ENCODE measurements at regions not wholly inside any gene's neighbourhood (a gene's known extent, or its start where the extent isn't known, plus 50 kb on each side); places are given as distances from the start of the nearest gene placed in this dataset.
"Not testable (repeated sequence)": the region's sequence is repeated elsewhere in the genome, so short reads cannot be mapped to it uniquely, and the experiment has no call there.

DNA sequence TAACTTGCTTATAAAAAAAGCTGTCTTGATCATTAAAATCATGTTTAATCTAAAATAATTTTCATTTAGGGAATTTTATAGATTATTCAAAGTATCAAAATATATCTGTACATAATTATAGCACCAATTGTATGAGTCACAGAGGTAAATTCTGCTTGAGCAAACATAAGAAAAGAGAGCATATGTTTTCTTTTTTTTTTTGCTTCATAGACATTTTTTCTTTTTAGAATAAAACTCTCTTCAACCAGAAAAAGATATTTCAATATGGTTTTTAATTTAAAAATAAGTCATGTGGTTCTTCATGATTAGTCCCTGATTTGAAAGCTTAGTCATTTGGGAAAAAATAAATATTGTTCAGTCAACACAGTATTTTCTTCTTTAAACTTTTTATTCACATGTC is 2390.6 kb downstream of the ARAP2 start:
- H3K4me1 Mint-ChIP-seq; H3K4me1 ChIP-seq (ENCODE audit: insufficient read depth, low read length); H3K27me3 ChIP-seq (ENCODE audit: insufficient read depth, low read length); intact Hi-C loops (cut with micrococcal nuclease); H3K27me3 Mint-ChIP-seq; H3K4me3 Mint-ChIP-seq; H3K4me3 ChIP-seq (ENCODE audit: low read length in 2 of 2); POLR2A ChIA-PET (ENCODE audit: partially characterized antibody); DNase-seq; H3K36me3 Mint-ChIP-seq; H3K9me3 ChIP-seq (ENCODE audit: control insufficient read depth in 1 of 2, low read length in 2 of 2); CTCF ChIA-PET (ENCODE audit: partially characterized antibody); H3K36me3 ChIP-seq (ENCODE audit: insufficient read depth, low read length); H3K27ac ChIP-seq (ENCODE audit: low read depth, low read length); H3K27ac Mint-ChIP-seq: not testable (repeated sequence)
- peaks cover 2 to 17% (median 6%) of the 10 kb centered on the region in 8 donors for H3K9me3 Mint-ChIP-seq

DNA sequence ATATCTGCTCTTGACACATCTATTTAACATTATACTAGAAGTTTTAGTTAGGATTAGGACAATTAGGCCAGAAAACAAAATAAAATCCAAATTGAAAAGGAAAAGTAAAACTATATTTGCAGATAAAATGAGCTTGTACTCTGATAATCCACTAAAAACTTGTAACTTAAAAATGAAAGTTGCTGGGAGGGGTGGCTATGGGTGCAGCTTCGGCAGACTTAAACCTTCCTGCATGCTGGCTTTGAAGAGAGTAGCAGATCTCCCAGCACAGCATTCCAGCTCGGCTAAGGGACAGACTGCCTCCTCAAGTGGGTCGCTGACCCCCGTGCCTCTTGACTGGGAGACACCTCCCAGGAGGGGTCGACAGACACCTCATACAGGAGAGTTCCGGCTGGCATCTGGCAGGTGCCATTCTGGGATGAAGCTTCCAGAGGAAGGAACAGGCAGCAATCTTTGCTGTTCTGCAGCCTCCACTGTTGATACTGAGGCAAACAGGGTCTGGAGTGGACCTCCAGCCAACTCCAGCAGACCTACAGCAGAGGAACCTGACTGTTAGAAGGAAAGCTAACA is 2379.9 kb downstream of the ARAP2 start:
- DNase-seq, result no peak
- no peaks in the 10 kb centered on the region for H3K27me3 ChIP-seq (ENCODE audit: insufficient read depth, low read length)
- CTCF ChIA-PET (ENCODE audit: partially characterized antibody), result interaction anchor here (0.6 kb wide), 1 partner anchor 20 kb away, joined by 3 read pairs; no protein-coding TSS in a partner anchor
- intact Hi-C loops (cut with micrococcal nuclease), result no loop called here
- no peak overlapping the region for H3K4me3 ChIP-seq (ENCODE audit: low read length in 2 of 2)
- Mint-ChIP-seq H3K27ac (no peak overlapping the region), H3K4me1 (no peaks in the 10 kb centered on the region), H3K36me3 (no peaks in the 10 kb centered on the region), H3K27me3 (no peaks in the 10 kb centered on the region), H3K9me3 (peaks cover 2 to 19% (median 14%) of the 10 kb centered on the region in 8 donors), H3K4me3 (no peak overlapping the region)
- POLR2A ChIA-PET (ENCODE audit: partially characterized antibody), result no interaction called here
- no peaks in the 10 kb centered on the region for H3K4me1 ChIP-seq (ENCODE audit: insufficient read depth, low read length)
- no peaks in the 10 kb centered on the region for H3K9me3 ChIP-seq (ENCODE audit: control insufficient read depth in 1 of 2, low read length in 2 of 2)
- no peak overlapping the region for H3K27ac ChIP-seq (ENCODE audit: low read depth, low read length)
- no peaks in the 10 kb centered on the region for H3K36me3 ChIP-seq (ENCODE audit: insufficient read depth, low read length)

DNA sequence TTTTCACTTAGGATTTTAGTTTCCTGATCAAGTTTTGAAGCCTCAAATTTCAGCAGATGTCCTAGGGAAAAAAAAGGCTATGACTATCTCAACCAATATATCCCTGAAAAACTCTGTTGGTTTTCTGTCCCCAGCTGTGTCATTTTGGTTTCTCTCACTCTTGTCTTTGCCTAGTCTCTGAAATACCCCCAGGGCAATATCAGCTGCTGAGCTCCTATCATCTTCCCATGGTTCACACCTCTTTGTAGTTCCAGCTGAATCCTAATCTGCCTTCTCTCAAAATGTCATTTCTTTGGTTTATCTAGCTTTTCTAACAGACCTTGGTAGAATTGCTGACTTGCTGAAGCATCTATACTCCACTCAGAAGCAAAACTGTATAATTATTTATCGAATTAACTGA is 2370.5 kb downstream of the ARAP2 start:
- no peaks in the 10 kb centered on the region for H3K27me3 Mint-ChIP-seq
- peaks cover 4 to 26% (median 9%) of the 10 kb centered on the region in 8 donors for H3K9me3 Mint-ChIP-seq
- ChIA-PET CTCF (ENCODE audit: partially characterized antibody) (no interaction called here), POLR2A (ENCODE audit: partially characterized antibody) (no interaction called here)
- Histone ChIP-seq H3K4me1 (ENCODE audit: insufficient read depth, low read length) (no peaks in the 10 kb centered on the region), H3K27me3 (ENCODE audit: insufficient read depth, low read length) (no peaks in the 10 kb centered on the region), H3K36me3 (ENCODE audit: insufficient read depth, low read length) (no peaks in the 10 kb centered on the region), H3K4me3 (ENCODE audit: low read length in 2 of 2) (no peak overlapping the region), H3K27ac (ENCODE audit: low read depth, low read length) (no peak overlapping the region), H3K9me3 (ENCODE audit: control insufficient read depth in 1 of 2, low read length in 2 of 2) (no peaks in the 10 kb centered on the region)
- H3K4me3 Mint-ChIP-seq, result no peak overlapping the region
- no peaks in the 10 kb centered on the region for H3K4me1 Mint-ChIP-seq
- no peak for DNase-seq
- intact Hi-C loops (cut with micrococcal nuclease), result no loop called here
- H3K36me3 Mint-ChIP-seq, result no peaks in the 10 kb centered on the region
- H3K27ac Mint-ChIP-seq, result no peak overlapping the region

DNA sequence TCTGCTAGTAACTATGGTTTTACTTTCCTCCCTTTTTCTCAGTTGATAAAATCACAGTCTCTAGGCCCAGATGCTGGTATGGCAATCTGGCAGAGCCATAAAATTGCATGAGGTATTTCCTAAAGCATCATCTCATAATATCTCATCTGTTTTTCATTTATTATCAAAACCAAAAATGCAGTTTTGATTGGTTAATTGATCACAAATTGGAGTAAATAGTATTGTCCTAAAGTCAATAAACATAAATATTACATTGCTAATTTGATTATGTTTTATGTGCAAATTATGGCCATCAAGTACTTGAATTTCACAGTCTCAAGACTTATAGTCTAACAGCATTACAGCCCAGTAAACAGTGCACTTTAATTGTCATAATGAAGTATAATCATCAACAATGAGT is 2365.6 kb downstream of the ARAP2 start:
- intact Hi-C loops (cut with micrococcal nuclease), result no loop called here
- Histone ChIP-seq H3K27ac (ENCODE audit: low read depth, low read length) (no peak overlapping the region), H3K27me3 (ENCODE audit: insufficient read depth, low read length) (no peaks in the 10 kb centered on the region), H3K4me3 (ENCODE audit: low read length in 2 of 2) (no peak overlapping the region), H3K4me1 (ENCODE audit: insufficient read depth, low read length) (no peaks in the 10 kb centered on the region), H3K9me3 (ENCODE audit: control insufficient read depth in 1 of 2, low read length in 2 of 2) (peaks cover 0 to 6% of the 10 kb centered on the region in 2 donors), H3K36me3 (ENCODE audit: insufficient read depth, low read length) (no peaks in the 10 kb centered on the region)
- no peak overlapping the region for H3K27ac Mint-ChIP-seq
- no peak for DNase-seq
- H3K27me3 Mint-ChIP-seq, result no peaks in the 10 kb centered on the region
- H3K36me3 Mint-ChIP-seq, result no peaks in the 10 kb centered on the region
- H3K9me3 Mint-ChIP-seq, result peaks cover 3 to 24% (median 11%) of the 10 kb centered on the region in 8 donors
- POLR2A ChIA-PET (ENCODE audit: partially characterized antibody), result no interaction called here
- no peaks in the 10 kb centered on the region for H3K4me1 Mint-ChIP-seq
- H3K4me3 Mint-ChIP-seq, result no peak overlapping the region
- CTCF ChIA-PET (ENCODE audit: partially characterized antibody), result no interaction called here

DNA sequence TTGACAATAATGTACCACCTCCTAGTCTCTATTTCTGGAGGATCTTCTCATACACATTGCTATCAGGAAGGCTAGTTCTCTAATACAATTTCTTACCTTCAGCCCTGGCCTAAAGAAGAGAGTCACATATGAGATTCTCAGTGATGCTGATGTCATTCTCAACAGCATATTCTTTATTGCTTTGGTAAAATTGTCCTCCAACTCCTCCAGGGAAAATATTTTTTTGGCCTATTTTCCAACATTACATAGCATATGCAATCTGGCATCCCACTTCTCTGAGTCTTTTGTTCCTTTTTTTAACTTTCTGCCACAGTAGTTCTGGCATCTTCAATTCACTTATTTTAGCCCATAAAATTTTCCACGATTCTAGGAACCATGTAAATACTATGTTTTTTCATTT is 2363.1 kb downstream of the ARAP2 start:
- Histone ChIP-seq H3K27me3 (ENCODE audit: insufficient read depth, low read length) (no peaks in the 10 kb centered on the region), H3K4me3 (ENCODE audit: low read length in 2 of 2) (no peak overlapping the region), H3K36me3 (ENCODE audit: insufficient read depth, low read length) (no peaks in the 10 kb centered on the region), H3K9me3 (ENCODE audit: control insufficient read depth in 1 of 2, low read length in 2 of 2) (peaks cover 0 to 6% of the 10 kb centered on the region in 2 donors), H3K27ac (ENCODE audit: low read depth, low read length) (no peak overlapping the region), H3K4me1 (ENCODE audit: insufficient read depth, low read length) (no peaks in the 10 kb centered on the region)
- Mint-ChIP-seq H3K4me3 (no peak overlapping the region), H3K27me3 (no peaks in the 10 kb centered on the region), H3K27ac (no peak overlapping the region), H3K36me3 (no peaks in the 10 kb centered on the region), H3K4me1 (no peaks in the 10 kb centered on the region), H3K9me3 (peaks cover 0 to 19% (median 11%) of the 10 kb centered on the region in 8 donors)
- CTCF ChIA-PET (ENCODE audit: partially characterized antibody), result no interaction called here
- intact Hi-C loops (cut with micrococcal nuclease), result no loop called here
- DNase-seq, result no peak
- POLR2A ChIA-PET (ENCODE audit: partially characterized antibody), result no interaction called here

DNA sequence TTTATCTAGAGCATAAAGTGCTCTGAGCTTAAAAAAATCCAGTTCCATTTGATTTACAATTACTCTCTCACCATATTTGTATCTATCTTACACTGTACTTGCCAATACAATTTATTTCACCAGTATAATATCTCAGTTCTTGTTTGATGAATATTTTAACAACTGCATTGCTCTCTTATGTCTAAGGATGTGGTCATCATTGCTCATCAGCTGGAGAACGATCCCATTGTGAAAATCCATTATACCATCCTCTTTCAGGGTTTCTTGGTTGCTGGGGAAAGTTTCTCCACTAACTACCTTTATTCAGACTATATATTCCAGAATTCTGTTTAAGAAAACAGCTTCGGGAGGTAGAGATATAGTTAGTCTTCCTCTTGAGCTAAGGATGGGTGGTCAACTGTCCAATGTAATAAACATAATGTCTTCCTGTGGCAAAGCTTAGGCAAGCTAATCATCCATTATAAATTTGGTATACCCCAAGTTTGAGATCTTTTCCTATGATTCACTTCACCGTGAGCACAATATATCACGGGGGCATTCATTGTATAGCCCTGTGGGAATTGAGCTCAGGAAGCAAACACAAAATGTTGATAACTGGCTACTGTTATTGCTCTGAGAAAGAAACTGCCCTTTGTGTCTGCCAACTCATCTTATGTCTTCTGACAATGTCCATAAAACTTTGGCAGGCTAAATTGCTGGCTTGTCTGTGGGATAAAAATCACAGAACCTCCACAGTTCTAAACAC is 2361.9 kb downstream of the ARAP2 start:
- no peak for DNase-seq
- H3K4me3 Mint-ChIP-seq, result no peak overlapping the region
- peaks cover 0 to 20% (median 11%) of the 10 kb centered on the region in 8 donors for H3K9me3 Mint-ChIP-seq
- no peaks in the 10 kb centered on the region for H3K36me3 ChIP-seq (ENCODE audit: insufficient read depth, low read length)
- H3K9me3 ChIP-seq (ENCODE audit: control insufficient read depth in 1 of 2, low read length in 2 of 2), result peaks cover 0 to 6% of the 10 kb centered on the region in 2 donors
- CTCF ChIA-PET (ENCODE audit: partially characterized antibody), result no interaction called here
- no peaks in the 10 kb centered on the region for H3K27me3 Mint-ChIP-seq
- H3K4me1 ChIP-seq (ENCODE audit: insufficient read depth, low read length), result no peaks in the 10 kb centered on the region
- H3K4me3 ChIP-seq (ENCODE audit: low read length in 2 of 2), result no peak overlapping the region
- POLR2A ChIA-PET (ENCODE audit: partially characterized antibody), result no interaction called here
- H3K27ac ChIP-seq (ENCODE audit: low read depth, low read length), result no peak overlapping the region
- no peaks in the 10 kb centered on the region for H3K27me3 ChIP-seq (ENCODE audit: insufficient read depth, low read length)
- intact Hi-C loops (cut with micrococcal nuclease), result no loop called here
- no peaks in the 10 kb centered on the region for H3K4me1 Mint-ChIP-seq
- no peaks in the 10 kb centered on the region for H3K36me3 Mint-ChIP-seq
- H3K27ac Mint-ChIP-seq, result no peak overlapping the region

DNA sequence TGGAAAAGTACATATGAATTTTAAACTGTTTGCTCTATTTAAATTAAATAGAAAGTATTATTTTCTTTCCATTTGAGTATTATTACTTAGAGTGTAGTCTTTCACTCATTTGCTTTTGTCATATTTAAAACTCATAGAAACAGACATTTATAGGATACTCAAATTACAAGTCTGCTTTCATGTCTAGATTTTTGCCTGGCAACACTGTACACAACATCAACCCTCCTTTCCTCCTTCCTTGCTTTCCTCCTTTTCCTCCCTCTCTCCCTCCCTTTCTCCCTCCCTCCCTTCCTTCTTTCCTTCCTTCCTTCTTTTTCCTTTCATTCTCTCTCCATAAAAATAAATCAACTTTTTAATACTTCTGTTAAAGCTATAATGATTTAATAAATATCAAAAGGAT is 2361.2 kb downstream of the ARAP2 start:
- no peaks in the 10 kb centered on the region for H3K4me1 ChIP-seq (ENCODE audit: insufficient read depth, low read length)
- H3K27ac ChIP-seq (ENCODE audit: low read depth, low read length), result no peak overlapping the region
- no peak for DNase-seq
- H3K9me3 ChIP-seq (ENCODE audit: control insufficient read depth in 1 of 2, low read length in 2 of 2), result peaks cover 0 to 6% of the 10 kb centered on the region in 2 donors
- ChIA-PET CTCF (ENCODE audit: partially characterized antibody) (no interaction called here), POLR2A (ENCODE audit: partially characterized antibody) (no interaction called here)
- H3K27me3 Mint-ChIP-seq, result no peaks in the 10 kb centered on the region
- no peaks in the 10 kb centered on the region for H3K36me3 ChIP-seq (ENCODE audit: insufficient read depth, low read length)
- intact Hi-C loops (cut with micrococcal nuclease), result no loop called here
- H3K4me3 ChIP-seq (ENCODE audit: low read length in 2 of 2), result no peak overlapping the region
- no peaks in the 10 kb centered on the region for H3K27me3 ChIP-seq (ENCODE audit: insufficient read depth, low read length)
- H3K4me3 Mint-ChIP-seq, result no peak overlapping the region
- H3K4me1 Mint-ChIP-seq, result no peaks in the 10 kb centered on the region
- no peak overlapping the region for H3K27ac Mint-ChIP-seq
- no peaks in the 10 kb centered on the region for H3K36me3 Mint-ChIP-seq
- H3K9me3 Mint-ChIP-seq, result peaks cover 0 to 24% (median 11%) of the 10 kb centered on the region in 8 donors
